GM12873 (cell line): ENCODE measurements at regions not wholly inside any gene's neighbourhood (a gene's known extent, or its start where the extent isn't known, plus 50 kb on each side); places are given as distances from the start of the nearest gene placed in this dataset.

ENCODE experiments used
- TF ChIP-seq, protein P1 (sequence below): IDR thresholded peaks from 2 replicates; pipeline ENCODE4 v1.5.1; 2012; ENCODE audit warnings: low read depth, mild to moderate bottlenecking, moderate library complexity, low read length, control low read depth; ENCODE audit not compliant: insufficient read depth; ENCODE audit errors: missing control alignments

DNA sequence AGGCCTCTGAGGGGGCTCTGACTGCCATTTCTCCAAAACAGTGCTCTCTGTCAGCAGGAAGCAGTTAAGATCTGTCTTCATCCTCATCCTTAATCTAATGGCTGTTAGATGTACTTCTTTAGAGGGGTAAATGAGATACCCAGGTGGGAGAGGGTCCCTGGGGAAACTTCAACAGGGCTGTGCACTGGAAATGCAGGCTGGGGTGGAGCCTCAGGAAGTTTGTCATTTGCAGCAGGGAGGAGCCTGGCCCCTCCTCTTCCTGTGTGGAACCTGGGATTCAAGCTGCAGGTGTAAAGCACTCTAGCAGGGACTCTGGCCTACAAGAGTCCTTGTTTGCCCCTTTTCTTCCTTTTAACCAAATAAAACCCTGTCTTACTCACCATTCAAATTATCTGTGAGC, 1173.6 kb downstream of the OTOL1 start:
- TF ChIP-seq, protein P1, sequence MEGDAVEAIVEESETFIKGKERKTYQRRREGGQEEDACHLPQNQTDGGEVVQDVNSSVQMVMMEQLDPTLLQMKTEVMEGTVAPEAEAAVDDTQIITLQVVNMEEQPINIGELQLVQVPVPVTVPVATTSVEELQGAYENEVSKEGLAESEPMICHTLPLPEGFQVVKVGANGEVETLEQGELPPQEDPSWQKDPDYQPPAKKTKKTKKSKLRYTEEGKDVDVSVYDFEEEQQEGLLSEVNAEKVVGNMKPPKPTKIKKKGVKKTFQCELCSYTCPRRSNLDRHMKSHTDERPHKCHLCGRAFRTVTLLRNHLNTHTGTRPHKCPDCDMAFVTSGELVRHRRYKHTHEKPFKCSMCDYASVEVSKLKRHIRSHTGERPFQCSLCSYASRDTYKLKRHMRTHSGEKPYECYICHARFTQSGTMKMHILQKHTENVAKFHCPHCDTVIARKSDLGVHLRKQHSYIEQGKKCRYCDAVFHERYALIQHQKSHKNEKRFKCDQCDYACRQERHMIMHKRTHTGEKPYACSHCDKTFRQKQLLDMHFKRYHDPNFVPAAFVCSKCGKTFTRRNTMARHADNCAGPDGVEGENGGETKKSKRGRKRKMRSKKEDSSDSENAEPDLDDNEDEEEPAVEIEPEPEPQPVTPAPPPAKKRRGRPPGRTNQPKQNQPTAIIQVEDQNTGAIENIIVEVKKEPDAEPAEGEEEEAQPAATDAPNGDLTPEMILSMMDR: no peak

DNA sequence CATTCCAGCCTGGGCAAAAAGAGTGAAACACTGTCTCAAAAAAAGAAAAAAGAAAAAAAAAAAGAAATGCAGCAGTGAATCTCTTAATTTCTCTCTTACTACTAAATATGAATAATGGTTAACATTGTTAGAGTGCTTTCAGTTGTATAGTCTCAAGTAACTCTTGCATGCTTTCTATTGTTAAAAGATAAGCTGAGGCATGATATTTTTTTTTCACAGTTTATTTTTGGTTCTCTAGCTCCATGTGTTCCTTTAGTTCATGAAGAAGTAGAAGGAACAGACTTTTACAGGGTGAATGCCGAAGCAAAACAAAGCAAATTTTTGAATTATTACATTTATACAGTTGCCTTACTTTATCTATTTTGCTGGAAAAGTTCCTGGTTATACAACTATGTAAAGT, 1180.9 kb downstream of the OTOL1 start:
- TF ChIP-seq, protein P1: no peak

DNA sequence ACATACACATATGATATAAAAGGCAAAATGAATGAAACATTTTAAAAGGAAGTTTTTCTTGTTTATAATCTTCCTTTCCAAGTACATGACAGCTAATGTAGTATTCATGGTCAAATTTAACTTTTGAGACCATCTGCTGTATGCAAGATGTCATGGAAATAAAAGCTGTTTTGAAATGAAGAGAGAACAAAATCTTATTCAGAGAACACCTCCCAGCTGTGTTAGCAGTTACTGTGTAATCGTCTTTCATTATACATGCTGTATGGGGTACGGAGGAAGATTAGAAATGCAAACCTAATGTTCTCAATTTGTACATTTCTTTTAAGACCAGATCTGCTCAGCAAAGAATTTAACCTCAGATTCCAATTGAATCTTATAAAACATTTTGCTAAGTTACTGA, 1182.3 kb downstream of the OTOL1 start:
- TF ChIP-seq, protein P1: no peak

DNA sequence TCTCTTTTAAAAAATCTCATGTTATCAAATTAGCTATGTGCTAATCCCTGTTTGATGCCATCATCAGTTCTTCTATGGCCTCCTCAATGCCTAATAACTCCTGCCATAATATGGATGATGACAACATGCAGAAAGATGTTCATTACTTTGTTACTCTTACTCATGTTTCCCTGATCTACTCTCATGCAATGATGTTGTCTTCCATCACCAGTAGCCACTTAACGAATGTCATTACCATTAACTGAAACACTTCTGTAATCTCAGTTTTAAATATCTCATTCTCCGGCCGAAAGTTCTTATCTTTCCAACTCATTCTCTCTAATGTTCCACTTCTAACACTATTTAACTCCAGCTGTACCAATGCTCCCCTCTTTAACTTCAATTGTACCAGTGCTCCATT, 1187.7 kb downstream of the OTOL1 start:
- TF ChIP-seq, protein P1: no peak

DNA sequence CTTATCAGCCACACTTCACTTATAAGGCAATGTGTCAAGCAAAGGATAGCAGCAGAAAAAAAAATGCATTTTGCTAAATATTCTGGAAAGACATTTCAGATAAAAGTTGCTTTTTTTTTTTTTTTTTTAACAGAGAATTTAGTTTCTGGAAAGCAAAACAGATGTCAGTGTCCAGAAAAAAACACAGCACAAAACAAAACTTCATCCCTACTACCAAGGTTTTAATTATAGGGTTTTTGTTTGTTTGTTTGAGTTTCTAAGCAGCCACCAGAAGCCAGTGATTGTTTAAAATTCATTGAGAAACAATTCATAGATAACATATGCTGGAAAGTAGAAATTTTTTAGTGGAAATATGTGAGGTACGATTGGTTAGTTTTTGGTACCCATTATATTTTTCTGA, 1202.7 kb downstream of the OTOL1 start:
- TF ChIP-seq, protein P1: no peak

DNA sequence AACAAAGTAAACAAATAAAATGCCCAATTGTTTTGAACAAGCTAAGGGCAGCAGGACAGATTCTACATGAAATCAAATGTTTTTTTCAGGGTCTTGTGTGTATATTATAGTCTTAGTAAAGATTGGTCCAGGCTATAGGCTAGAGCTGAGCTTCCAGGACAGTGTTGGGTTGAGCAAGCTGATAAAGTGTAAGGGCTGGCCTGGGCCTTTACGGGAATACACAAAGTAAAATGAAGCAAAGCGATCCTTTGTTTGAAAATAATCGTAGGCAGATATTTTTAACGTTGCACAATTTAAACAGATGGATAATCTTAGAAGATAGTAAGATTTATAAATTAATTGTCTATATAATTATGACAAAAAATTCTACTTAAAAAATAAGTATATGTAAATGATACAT, 1204.6 kb downstream of the OTOL1 start:
- TF ChIP-seq, protein P1: no peak

DNA sequence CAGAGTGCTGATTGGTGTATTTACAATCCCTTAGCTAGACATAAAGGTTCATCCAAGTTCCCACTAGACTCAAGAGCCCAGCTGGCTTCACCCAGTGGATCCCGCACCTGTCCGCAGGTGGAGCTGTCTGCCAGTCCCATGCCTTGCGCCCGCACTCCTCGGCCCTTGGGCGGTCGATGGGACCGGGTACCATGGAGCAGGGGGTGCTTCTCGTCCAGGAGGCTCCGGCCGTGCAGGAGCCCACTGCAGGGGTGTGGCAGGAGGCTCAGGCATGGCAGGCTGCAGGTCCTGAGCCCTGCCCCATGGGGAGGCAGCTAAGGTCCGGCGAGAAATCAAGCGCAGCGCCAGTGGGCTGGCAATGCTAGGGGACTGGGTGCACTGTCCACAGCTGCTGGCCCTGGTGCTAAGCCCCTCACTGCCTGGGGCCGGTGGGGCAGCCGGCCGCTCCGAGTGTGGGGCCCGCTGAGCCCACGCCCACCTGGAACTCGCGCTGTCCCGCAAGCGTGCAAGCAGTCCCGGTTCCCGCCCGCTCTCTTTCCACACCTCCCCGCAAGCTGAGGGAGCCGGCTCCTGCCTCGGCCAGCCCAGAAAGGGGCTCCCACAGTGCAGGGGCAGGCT, 1206.3 kb downstream of the OTOL1 start:
- TF ChIP-seq, protein P1: no peak
